CD14-positive monocyte (primary cell): ENCODE measurements at regions not wholly inside any gene's neighbourhood (a gene's known extent, or its start where the extent isn't known, plus 50 kb on each side); places are given as distances from the start of the nearest gene placed in this dataset.

Source experiments
- DNase-seq, 3 donors: peaks; one replicate each; pipeline ENCODE4 v3.0.0-alpha.2; 2011 to 2022
- H2AFZ ChIP-seq: 2 replicates; pipeline ENCODE4 v1.6.0; 2012; ENCODE audit warnings: mild to moderate bottlenecking, low read depth, low read length, inconsistent platforms; ENCODE audit not compliant: insufficient read depth, poor library complexity, severe bottlenecking
- H3K27ac ChIP-seq, 2 donors: 1 replicate in 1 of 2; 2 replicates in 1 of 2; pipeline ENCODE4 v1.5.1; 2012 to 2013; ENCODE audit warnings: low read length in 2 of 2, control low read depth in 1 of 2, inconsistent platforms in 1 of 2, low read depth in 1 of 2, mild to moderate bottlenecking in 1 of 2
- H3K27me3 ChIP-seq, 2 donors: one replicate each; pipeline versions ENCODE4 v1.6.0 to v1.6.1; 2011 to 2013; ENCODE audit warnings: low read length in 2 of 2; ENCODE audit not compliant: control insufficient read depth in 2 of 2, insufficient read depth in 2 of 2
- H3K36me3 ChIP-seq, 2 donors: replicated peaks in 1 of 2; 1 replicate in 1 of 2; 2 replicates in 1 of 2; pipeline versions ENCODE4 v1.5.1 to v1.6.1; 2012 to 2013; ENCODE audit warnings: low read length in 2 of 2, control low read depth in 1 of 2, inconsistent platforms in 1 of 2, mild to moderate bottlenecking in 1 of 2; ENCODE audit not compliant: insufficient read depth in 2 of 2, control insufficient read depth in 1 of 2
- H3K4me1 ChIP-seq, 2 donors: 1 replicate in 1 of 2; 2 replicates in 1 of 2; pipeline versions ENCODE4 v1.5.1 to v1.6.1; 2012 to 2013; ENCODE audit warnings: low read length in 2 of 2, control low read depth in 1 of 2, inconsistent platforms in 1 of 2, mild to moderate bottlenecking in 1 of 2, moderate library complexity in 1 of 2; ENCODE audit not compliant: insufficient read depth in 2 of 2, control insufficient read depth in 1 of 2
- H3K4me2 ChIP-seq: replicated peaks from 2 replicates; pipeline ENCODE3; 2012; ENCODE audit warnings: low read length, moderate library complexity, mild to moderate bottlenecking; ENCODE audit not compliant: poor library complexity, severe bottlenecking; ENCODE audit errors: extremely low read depth
- H3K4me3 ChIP-seq, 3 experiments: fragments of 200-600 bp in 1 of 3; sonication (generic) in 1 of 3; replicated peaks in 1 of 3; 1 replicate in 2 of 3; 2 replicates in 1 of 3; pipeline ENCODE4 v1.5.1; 2011 to 2013; ENCODE audit warnings: low read length in 3 of 3, mild to moderate bottlenecking in 3 of 3, control low read depth in 2 of 3, low read depth in 2 of 3, inconsistent platforms in 1 of 3, moderate library complexity in 1 of 3
- H3K79me2 ChIP-seq: 2 replicates; pipeline ENCODE4 v1.6.0; 2012; ENCODE audit warnings: mild to moderate bottlenecking, control low read depth, inconsistent platforms, low read length, moderate library complexity; ENCODE audit not compliant: insufficient read depth
- H3K9ac ChIP-seq: 2 replicates; pipeline ENCODE4 v1.6.0; 2017; ENCODE audit warnings: low read length, mild to moderate bottlenecking; ENCODE audit not compliant: insufficient read depth, poor library complexity, severe bottlenecking
- H3K9me3 ChIP-seq, 2 donors: replicated peaks in 1 of 2; 1 replicate in 1 of 2; 2 replicates in 1 of 2; pipeline versions ENCODE4 v1.5.1 to v1.6.1; 2012 to 2013; ENCODE audit warnings: low read length in 2 of 2, control low read depth in 1 of 2; ENCODE audit not compliant: control insufficient read depth in 1 of 2, insufficient read depth in 1 of 2
- H4K20me1 ChIP-seq: 2 replicates; pipeline ENCODE4 v1.6.0; 2012; ENCODE audit warnings: mild to moderate bottlenecking, low read length, control low read depth, moderate library complexity; ENCODE audit not compliant: insufficient read depth
- H3K27ac Mint-ChIP-seq, 7 donors: one replicate each; pipeline ENCODE4 v1.8.0; 2020; ENCODE audit warnings: mild to moderate bottlenecking in 7 of 7, mixed read lengths in 7 of 7, moderate library complexity in 6 of 7, inconsistent platforms in 2 of 7
- H3K27me3 Mint-ChIP-seq, 3 donors: one replicate each; pipeline ENCODE4 v1.8.0; 2021 to 2022; ENCODE audit warnings: low read depth in 3 of 3, mild to moderate bottlenecking in 3 of 3, mixed read lengths in 3 of 3, moderate library complexity in 3 of 3, inconsistent platforms in 1 of 3
- H3K36me3 Mint-ChIP-seq, 2 donors: one replicate each; pipeline ENCODE4 v1.8.0; 2020; ENCODE audit warnings: mixed read lengths in 2 of 2, inconsistent platforms in 1 of 2, mild to moderate bottlenecking in 1 of 2
- H3K4me1 Mint-ChIP-seq: one replicate; pipeline ENCODE4 v1.8.0; 2020; ENCODE audit warnings: mild to moderate bottlenecking, mixed read lengths
- H3K4me3 Mint-ChIP-seq, 2 donors: one replicate each; pipeline ENCODE4 v1.8.0; 2020; ENCODE audit warnings: mild to moderate bottlenecking in 2 of 2, mixed read lengths in 2 of 2, moderate library complexity in 1 of 2
- H3K9me3 Mint-ChIP-seq, 7 donors: one replicate each; pipeline ENCODE4 v1.8.0; 2020 to 2022; ENCODE audit warnings: mixed read lengths in 7 of 7, mild to moderate bottlenecking in 6 of 7, moderate library complexity in 6 of 7, inconsistent platforms in 2 of 7
- WGBS: methylation state at CpG from one replicate; pipeline ENCODE4 v1.1.5; 2013; ENCODE audit warnings: missing lambda C conversion rate; ENCODE audit not compliant: insufficient coverage; 5-methylcytosine and 5-hydroxymethylcytosine counted together
- intact Hi-C, 2 donors: fragments of 100-400 bp; cut with micrococcal nuclease; formaldehyde crosslinking; loops; one replicate each; pipeline versions ENCODE4 v1.15.0 to v1.15.1; 2023
- TF ChIP-seq, protein P1 (sequence below): fragments of 200-600 bp; IDR thresholded peaks from one replicate; pipeline ENCODE4 v1.8.0; 2022; ENCODE audit warnings: antibody characterized with exemption, mild to moderate bottlenecking

DNA sequence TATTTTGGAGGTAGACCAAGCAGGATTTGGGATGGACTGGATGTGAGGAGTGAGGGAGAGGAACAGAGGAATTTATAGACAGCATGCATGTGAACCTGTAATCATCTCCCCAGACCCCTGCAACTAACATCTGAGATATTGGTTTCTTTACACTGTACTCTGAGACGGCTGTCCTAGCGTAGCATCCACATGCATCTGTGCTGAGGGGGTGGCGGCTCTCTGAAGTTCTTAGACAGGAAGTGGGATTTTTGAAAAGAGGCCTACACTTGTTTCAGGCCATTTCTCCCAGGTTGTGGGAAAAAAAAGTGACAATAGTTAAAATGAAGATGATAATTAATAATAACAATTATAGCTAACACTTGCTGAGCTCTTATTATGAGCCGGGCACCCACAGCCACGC lies 150.2 kb upstream of the GATA6 start:
- DNase-seq = no peak
- Histone ChIP-seq H3K79me2 (no peaks in the 10 kb centered on the region), H3K4me2 (no peak overlapping the region), H2AFZ (no peak overlapping the region), H3K27me3 (no peaks in the 10 kb centered on the region), H3K36me3 (no peaks in the 10 kb centered on the region), H3K4me1 (no peaks in the 10 kb centered on the region), H3K27ac (no peak overlapping the region), H3K4me3 (no peak overlapping the region), H3K9me3 (no peaks in the 10 kb centered on the region), H3K9ac (no peak overlapping the region), H4K20me1 (no peaks in the 10 kb centered on the region)
- no peaks in the 10 kb centered on the region for H3K4me1 Mint-ChIP-seq
- peaks cover 0 to 6% (median 4%) of the 10 kb centered on the region in 7 donors for H3K9me3 Mint-ChIP-seq
- TF ChIP-seq, protein P1, sequence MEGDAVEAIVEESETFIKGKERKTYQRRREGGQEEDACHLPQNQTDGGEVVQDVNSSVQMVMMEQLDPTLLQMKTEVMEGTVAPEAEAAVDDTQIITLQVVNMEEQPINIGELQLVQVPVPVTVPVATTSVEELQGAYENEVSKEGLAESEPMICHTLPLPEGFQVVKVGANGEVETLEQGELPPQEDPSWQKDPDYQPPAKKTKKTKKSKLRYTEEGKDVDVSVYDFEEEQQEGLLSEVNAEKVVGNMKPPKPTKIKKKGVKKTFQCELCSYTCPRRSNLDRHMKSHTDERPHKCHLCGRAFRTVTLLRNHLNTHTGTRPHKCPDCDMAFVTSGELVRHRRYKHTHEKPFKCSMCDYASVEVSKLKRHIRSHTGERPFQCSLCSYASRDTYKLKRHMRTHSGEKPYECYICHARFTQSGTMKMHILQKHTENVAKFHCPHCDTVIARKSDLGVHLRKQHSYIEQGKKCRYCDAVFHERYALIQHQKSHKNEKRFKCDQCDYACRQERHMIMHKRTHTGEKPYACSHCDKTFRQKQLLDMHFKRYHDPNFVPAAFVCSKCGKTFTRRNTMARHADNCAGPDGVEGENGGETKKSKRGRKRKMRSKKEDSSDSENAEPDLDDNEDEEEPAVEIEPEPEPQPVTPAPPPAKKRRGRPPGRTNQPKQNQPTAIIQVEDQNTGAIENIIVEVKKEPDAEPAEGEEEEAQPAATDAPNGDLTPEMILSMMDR = no peak
- intact Hi-C loops = no loop called here
- H3K27ac Mint-ChIP-seq = no peak overlapping the region
- H3K4me3 Mint-ChIP-seq = no peak overlapping the region
- no peaks in the 10 kb centered on the region for H3K36me3 Mint-ChIP-seq
- WGBS = 95% methylated on average over 2 of the region's 5 CpGs
- peaks cover 0 to 3% (median 1%) of the 10 kb centered on the region in 3 donors for H3K27me3 Mint-ChIP-seq

DNA sequence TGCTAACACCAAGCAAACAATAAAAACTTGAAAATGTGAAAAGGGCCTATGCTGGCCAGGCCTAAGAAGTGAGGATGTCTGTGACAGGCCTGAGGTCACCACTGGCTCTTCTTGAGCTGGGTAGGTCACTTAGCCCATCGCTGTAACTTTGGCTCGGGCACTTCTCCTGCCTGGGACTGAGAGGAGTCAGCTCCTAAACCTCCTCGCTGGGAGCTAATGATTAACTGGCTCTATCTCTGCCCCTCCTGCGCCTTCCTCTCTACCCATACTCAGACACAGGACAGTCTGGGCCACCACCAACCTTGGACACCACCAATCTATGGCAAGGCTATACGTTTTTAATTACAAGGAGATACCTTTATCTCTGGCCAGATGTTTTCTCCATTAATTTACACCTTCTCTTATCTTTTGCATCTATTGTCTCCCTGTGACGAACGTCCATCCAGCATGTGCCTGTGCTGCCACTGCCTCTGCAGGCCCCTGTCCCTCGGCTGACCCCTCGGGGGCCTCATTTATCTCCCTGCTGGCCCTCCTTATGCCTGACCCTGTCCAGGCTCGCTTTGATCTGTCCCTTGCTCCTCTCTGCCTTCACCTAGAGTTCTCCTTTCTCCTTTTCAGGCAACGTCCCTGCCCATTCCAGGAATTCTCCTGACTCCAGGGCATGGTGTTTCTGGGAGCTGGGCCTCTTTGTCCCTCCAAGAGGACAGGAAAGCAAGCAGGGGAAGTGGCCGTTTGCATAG lies 149.1 kb upstream of the GATA6 start:
- Mint-ChIP-seq H3K36me3 (no peaks in the 10 kb centered on the region), H3K27ac (no peak overlapping the region), H3K4me1 (no peaks in the 10 kb centered on the region), H3K4me3 (no peak overlapping the region), H3K9me3 (peaks cover 0 to 8% (median 3%) of the 10 kb centered on the region in 7 donors), H3K27me3 (peaks cover 0 to 3% (median 1%) of the 10 kb centered on the region in 3 donors)
- Histone ChIP-seq H3K27me3 (no peaks in the 10 kb centered on the region), H3K79me2 (no peaks in the 10 kb centered on the region), H3K36me3 (no peaks in the 10 kb centered on the region), H3K4me3 (no peak overlapping the region), H2AFZ (no peak overlapping the region), H3K9me3 (no peaks in the 10 kb centered on the region), H4K20me1 (no peaks in the 10 kb centered on the region), H3K27ac (no peak overlapping the region), H3K4me2 (no peak overlapping the region), H3K4me1 (no peaks in the 10 kb centered on the region), H3K9ac (no peak overlapping the region)
- WGBS = 91% methylated on average over 11 of the region's 12 CpGs
- TF ChIP-seq, protein P1 = no peak
- intact Hi-C loops = no loop called here
- DNase-seq = no peak
